ENCODE measurements at regions not wholly inside any gene's neighbourhood (a gene's known extent, or its start where the extent isn't known, plus 50 kb on each side); places are given as distances from the start of the nearest gene placed in this dataset.

DNA sequence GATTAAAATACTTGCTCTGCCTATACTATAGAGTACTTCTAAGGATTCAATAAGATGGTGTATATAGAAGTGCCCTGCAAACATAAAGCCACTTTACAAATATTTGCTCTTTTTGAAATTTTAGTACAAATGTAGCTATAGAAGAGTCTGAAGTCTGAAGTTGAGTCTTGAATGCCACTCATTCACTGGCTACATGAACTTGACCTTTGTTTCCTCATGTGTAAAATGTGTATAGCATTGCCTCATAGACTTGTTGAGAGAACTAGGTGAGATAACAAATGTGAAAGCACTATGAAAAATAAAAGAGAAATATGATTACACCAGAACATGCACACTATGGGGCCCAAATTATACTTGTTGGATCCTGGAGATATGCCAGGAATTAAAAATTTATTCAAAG is 244.7 kb downstream of the SEC61B start:
- TF ChIP-seq, protein P1, sequence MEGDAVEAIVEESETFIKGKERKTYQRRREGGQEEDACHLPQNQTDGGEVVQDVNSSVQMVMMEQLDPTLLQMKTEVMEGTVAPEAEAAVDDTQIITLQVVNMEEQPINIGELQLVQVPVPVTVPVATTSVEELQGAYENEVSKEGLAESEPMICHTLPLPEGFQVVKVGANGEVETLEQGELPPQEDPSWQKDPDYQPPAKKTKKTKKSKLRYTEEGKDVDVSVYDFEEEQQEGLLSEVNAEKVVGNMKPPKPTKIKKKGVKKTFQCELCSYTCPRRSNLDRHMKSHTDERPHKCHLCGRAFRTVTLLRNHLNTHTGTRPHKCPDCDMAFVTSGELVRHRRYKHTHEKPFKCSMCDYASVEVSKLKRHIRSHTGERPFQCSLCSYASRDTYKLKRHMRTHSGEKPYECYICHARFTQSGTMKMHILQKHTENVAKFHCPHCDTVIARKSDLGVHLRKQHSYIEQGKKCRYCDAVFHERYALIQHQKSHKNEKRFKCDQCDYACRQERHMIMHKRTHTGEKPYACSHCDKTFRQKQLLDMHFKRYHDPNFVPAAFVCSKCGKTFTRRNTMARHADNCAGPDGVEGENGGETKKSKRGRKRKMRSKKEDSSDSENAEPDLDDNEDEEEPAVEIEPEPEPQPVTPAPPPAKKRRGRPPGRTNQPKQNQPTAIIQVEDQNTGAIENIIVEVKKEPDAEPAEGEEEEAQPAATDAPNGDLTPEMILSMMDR (conservative IDR thresholded peaks at IDR 0.05; ENCODE audit: low read length): no peak
- TF ChIP-seq EZH2phosphoT487 (IDR thresholded peaks at IDR 0.05; ENCODE audit: borderline replicate concordance): no peak
- Histone ChIP-seq H2AFZ (ENCODE audit: low read length) (no peak overlapping the region), H3K36me3 (ENCODE audit: insufficient read depth, low read length) (no peaks in the 10 kb centered on the region), H3K27me3 (ENCODE audit: insufficient read depth, low read length, poor library complexity, severe bottlenecking) (no peaks in the 10 kb centered on the region), H3K79me2 (ENCODE audit: insufficient read depth, low read length) (no peaks in the 10 kb centered on the region), H3K4me2 (ENCODE audit: low read depth, low read length, poor library complexity, severe bottlenecking) (no peak overlapping the region), H3K9me3 (ENCODE audit: insufficient read depth, low read depth, low read length) (no peaks in the 10 kb centered on the region), H3K9ac (ENCODE audit: low read depth, low read length, poor library complexity, severe bottlenecking) (no peak overlapping the region), H3F3A (ENCODE audit: low read depth) (no peaks in the 10 kb centered on the region), H3K4me3 (ENCODE audit: low read length, poor library complexity, severe bottlenecking) (no peak overlapping the region), H3K4me1 (ENCODE audit: insufficient read depth, low read length, poor library complexity, severe bottlenecking) (no peaks in the 10 kb centered on the region), H3K9me2 (replicated peaks; ENCODE audit: low read depth, low read length) (no peaks in the 10 kb centered on the region), H4K20me1 (ENCODE audit: insufficient read depth, low read length, poor library complexity, severe bottlenecking) (no peaks in the 10 kb centered on the region)

DNA sequence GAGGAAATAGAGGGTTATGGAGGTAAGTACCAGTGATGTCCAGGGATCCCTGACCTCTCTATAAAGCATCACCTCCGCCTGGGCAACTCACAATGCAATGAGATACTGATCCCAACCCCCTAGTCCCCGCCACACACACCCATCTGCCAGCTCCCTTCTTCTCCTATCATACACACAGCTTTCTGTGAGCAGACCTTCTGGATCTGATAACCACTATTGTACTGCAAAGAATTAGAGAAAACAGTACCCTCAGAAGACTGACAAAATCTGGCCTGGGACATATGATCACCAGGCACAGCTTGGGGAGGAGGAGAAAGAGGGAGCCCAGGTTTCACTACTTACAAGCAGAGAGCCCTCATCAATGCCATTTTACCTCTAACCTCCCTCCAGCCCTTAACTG is 249.0 kb downstream of the SEC61B start:
- Histone ChIP-seq H3K27me3 (ENCODE audit: insufficient read depth, low read length, poor library complexity, severe bottlenecking) (no peaks in the 10 kb centered on the region), H2AFZ (ENCODE audit: low read length) (no peak overlapping the region), H3F3A (ENCODE audit: low read depth) (no peaks in the 10 kb centered on the region), H3K4me1 (ENCODE audit: insufficient read depth, low read length, poor library complexity, severe bottlenecking) (no peaks in the 10 kb centered on the region), H3K4me2 (ENCODE audit: low read depth, low read length, poor library complexity, severe bottlenecking) (no peak overlapping the region), H3K79me2 (ENCODE audit: insufficient read depth, low read length) (no peaks in the 10 kb centered on the region), H3K9me2 (replicated peaks; ENCODE audit: low read depth, low read length) (no peaks in the 10 kb centered on the region), H3K9ac (ENCODE audit: low read depth, low read length, poor library complexity, severe bottlenecking) (no peak overlapping the region), H3K4me3 (ENCODE audit: low read length, poor library complexity, severe bottlenecking) (no peak overlapping the region), H3K9me3 (ENCODE audit: insufficient read depth, low read depth, low read length) (no peaks in the 10 kb centered on the region), H3K36me3 (ENCODE audit: insufficient read depth, low read length) (no peaks in the 10 kb centered on the region), H4K20me1 (ENCODE audit: insufficient read depth, low read length, poor library complexity, severe bottlenecking) (no peaks in the 10 kb centered on the region)
- TF ChIP-seq, protein P1 (conservative IDR thresholded peaks at IDR 0.05; ENCODE audit: low read length): no peak
- TF ChIP-seq EZH2phosphoT487 (IDR thresholded peaks at IDR 0.05; ENCODE audit: borderline replicate concordance): no peak

DNA sequence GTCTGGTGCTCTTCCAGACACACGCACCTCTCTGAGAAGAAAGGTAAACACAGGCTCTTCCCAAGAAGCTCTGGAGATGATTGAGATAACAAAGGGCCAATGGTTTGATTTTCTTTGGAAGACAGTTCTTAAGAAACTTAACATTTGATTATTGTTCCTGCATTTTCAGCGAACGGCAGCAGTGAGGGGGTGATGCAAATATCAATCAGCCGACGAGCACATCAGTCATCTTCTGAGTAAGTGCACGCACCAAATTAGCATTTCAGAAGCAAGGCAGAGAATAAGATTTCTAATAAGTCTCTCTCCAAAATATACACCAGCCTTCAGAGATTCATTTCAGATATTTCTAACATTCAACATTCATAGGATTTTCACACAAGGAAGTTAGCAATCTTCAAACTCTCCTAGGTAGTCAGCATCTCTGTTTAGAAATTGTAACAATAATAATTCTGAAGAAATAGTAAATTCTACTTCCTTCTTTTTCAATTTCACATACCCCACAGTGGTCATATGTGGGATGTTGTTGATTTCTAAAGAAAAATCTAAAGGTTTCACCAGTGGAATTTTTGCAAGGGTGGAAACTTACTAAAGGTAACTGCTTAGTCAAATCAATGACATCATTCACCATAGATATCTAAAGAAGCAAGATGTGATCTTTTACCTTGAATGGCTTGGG is 250.3 kb downstream of the SEC61B start:
- Histone ChIP-seq H4K20me1 (ENCODE audit: insufficient read depth, low read length, poor library complexity, severe bottlenecking) (no peaks in the 10 kb centered on the region), H3K9me3 (ENCODE audit: insufficient read depth, low read depth, low read length) (no peaks in the 10 kb centered on the region), H3K79me2 (ENCODE audit: insufficient read depth, low read length) (no peaks in the 10 kb centered on the region), H3K4me3 (ENCODE audit: low read length, poor library complexity, severe bottlenecking) (no peak overlapping the region), H3F3A (ENCODE audit: low read depth) (no peaks in the 10 kb centered on the region), H2AFZ (ENCODE audit: low read length) (no peak overlapping the region), H3K4me1 (ENCODE audit: insufficient read depth, low read length, poor library complexity, severe bottlenecking) (no peaks in the 10 kb centered on the region), H3K27me3 (ENCODE audit: insufficient read depth, low read length, poor library complexity, severe bottlenecking) (no peaks in the 10 kb centered on the region), H3K36me3 (ENCODE audit: insufficient read depth, low read length) (no peaks in the 10 kb centered on the region), H3K4me2 (ENCODE audit: low read depth, low read length, poor library complexity, severe bottlenecking) (no peak overlapping the region), H3K9ac (ENCODE audit: low read depth, low read length, poor library complexity, severe bottlenecking) (no peak overlapping the region), H3K9me2 (replicated peaks; ENCODE audit: low read depth, low read length) (no peaks in the 10 kb centered on the region)
- TF ChIP-seq, protein P1 (conservative IDR thresholded peaks at IDR 0.05; ENCODE audit: low read length): no peak
- no peak for TF ChIP-seq EZH2phosphoT487 (IDR thresholded peaks at IDR 0.05; ENCODE audit: borderline replicate concordance)
